IMR-90 (cell line): ENCODE measurements at regions not wholly inside any gene's neighbourhood (a gene's known extent, or its start where the extent isn't known, plus 50 kb on each side); places are given as distances from the start of the nearest gene placed in this dataset.

Experiments used
- ATAC-seq: fragments of 200-7000 bp; cut with Tn5 transposase; 2 replicates; pipeline ENCODE4 v1.9.1; 2020; ENCODE audit warnings: low read depth, mild to moderate bottlenecking, moderate library complexity
- BruUV-seq: library from RNA; stranded (reverse); fragments of 400-500 nt; replicated peaks from 2 replicates; lab custom pipeline; 2021; lab: Mats Ljungman, UMichigan
- CTCF ChIA-PET: fragments of 300-600 bp; formaldehyde crosslinking; extraction: SDS; loops from one replicate; lab custom pipeline; 2021; ENCODE audit warnings: antibody characterized with exemption; lab: Yijun Ruan, JAX
- POLR2A ChIA-PET: fragments of 300-600 bp; sonication (Branson Sonifier 250); formaldehyde crosslinking; loops from one replicate; lab custom pipeline; 2022; ENCODE audit warnings: antibody characterized with exemption; ENCODE audit not compliant: unreplicated experiment; lab: Charles Lee
- DNase-seq: peaks from one replicate; pipeline ENCODE4 v3.0.0; 2013
- H2AFZ ChIP-seq: replicated peaks from 2 replicates; pipeline ENCODE3; 2013; ENCODE audit warnings: low read length, mild to moderate bottlenecking; ENCODE audit not compliant: poor library complexity
- H2AK5ac ChIP-seq: 2 replicates; pipeline ENCODE4 v1.6.1; 2013; ENCODE audit warnings: low read depth, low read length, inconsistent platforms
- H2AK9ac ChIP-seq: replicated peaks from 2 replicates; pipeline ENCODE3; 2013; ENCODE audit warnings: mild to moderate bottlenecking, low read depth, low read length, moderate library complexity; ENCODE audit not compliant: poor library complexity
- H2BK120ac ChIP-seq: 2 replicates; pipeline ENCODE4 v1.6.1; 2013; ENCODE audit warnings: low read depth, low read length, inconsistent platforms
- H2BK15ac ChIP-seq: 3 replicates; pipeline ENCODE4 v1.6.1; 2013; ENCODE audit warnings: low read depth, low read length, inconsistent platforms
- H2BK20ac ChIP-seq: 2 replicates; pipeline ENCODE4 v1.6.1; 2013; ENCODE audit warnings: low read depth, mild to moderate bottlenecking, inconsistent platforms, low read length, moderate library complexity
- H2BK5ac ChIP-seq: 2 replicates; pipeline ENCODE4 v1.6.1; 2013; ENCODE audit warnings: mild to moderate bottlenecking, low read depth, low read length, inconsistent platforms; ENCODE audit not compliant: poor library complexity, severe bottlenecking
- H3K14ac ChIP-seq: replicated peaks from 2 replicates; pipeline ENCODE4 v1.6.1; 2013; ENCODE audit warnings: low read depth, low read length, inconsistent platforms
- H3K18ac ChIP-seq: 2 replicates; pipeline ENCODE4 v1.6.1; 2013; ENCODE audit warnings: low read depth, low read length, control low read depth
- H3K23ac ChIP-seq: 2 replicates; pipeline ENCODE4 v1.6.1; 2013; ENCODE audit warnings: low read depth, low read length, inconsistent platforms
- H3K27ac ChIP-seq: 2 replicates; pipeline ENCODE4 v1.5.1; 2013; ENCODE audit warnings: mild to moderate bottlenecking, control low read depth, low read length; ENCODE audit not compliant: insufficient read depth
- H3K27me3 ChIP-seq: 2 replicates; pipeline ENCODE4 v1.6.1; 2013; ENCODE audit warnings: low read length; ENCODE audit not compliant: control insufficient read depth, insufficient read depth
- H3K36me3 ChIP-seq: 2 replicates; pipeline ENCODE4 v1.6.1; 2013; ENCODE audit warnings: low read length, mixed read lengths; ENCODE audit not compliant: control insufficient read depth, insufficient read depth
- H3K4ac ChIP-seq: 2 replicates; pipeline ENCODE4 v1.6.1; 2013; ENCODE audit warnings: low read depth, low read length, inconsistent platforms
- H3K4me1 ChIP-seq: 2 replicates; pipeline ENCODE4 v1.6.1; 2013; ENCODE audit warnings: low read length, mixed read lengths; ENCODE audit not compliant: control insufficient read depth, insufficient read depth
- H3K4me2 ChIP-seq: 2 replicates; pipeline ENCODE4 v1.6.1; 2013; ENCODE audit warnings: low read depth, mild to moderate bottlenecking, control low read depth, low read length, moderate library complexity
- H3K4me3 ChIP-seq: 2 replicates; pipeline ENCODE4 v1.5.1; 2013; ENCODE audit warnings: low read depth, mild to moderate bottlenecking, control low read depth, low read length, moderate library complexity; ENCODE audit not compliant: insufficient read depth
- H3K56ac ChIP-seq: 2 replicates; pipeline ENCODE4 v1.6.1; 2013; ENCODE audit warnings: low read length, inconsistent platforms; ENCODE audit not compliant: insufficient read depth; ENCODE audit errors: extremely low read depth
- H3K79me1 ChIP-seq, 2 experiments: 2 replicates each; pipeline ENCODE4 v1.6.1; 2013; ENCODE audit warnings: low read length in 2 of 2, inconsistent platforms in 1 of 2, low read depth in 1 of 2
- H3K9ac ChIP-seq: 2 replicates; pipeline ENCODE4 v1.6.1; 2013; ENCODE audit warnings: low read depth, low read length, control low read depth
- H3K9me1 ChIP-seq: 2 replicates; pipeline ENCODE4 v1.6.1; 2013; ENCODE audit warnings: low read length, inconsistent platforms; ENCODE audit not compliant: insufficient read depth
- H3K9me3 ChIP-seq: 2 replicates; pipeline ENCODE4 v1.6.1; 2013; ENCODE audit warnings: low read length; ENCODE audit not compliant: control insufficient read depth, insufficient read depth
- H4K20me1 ChIP-seq: 2 replicates; pipeline ENCODE4 v1.6.1; 2013; ENCODE audit warnings: low read length, inconsistent platforms; ENCODE audit not compliant: insufficient read depth
- H4K5ac ChIP-seq: 2 replicates; pipeline ENCODE4 v1.6.1; 2013; ENCODE audit warnings: mild to moderate bottlenecking, low read depth, low read length, control low read depth
- H4K8ac ChIP-seq, 2 experiments: 2 replicates each; pipeline ENCODE4 v1.6.1; 2013; ENCODE audit warnings: low read depth in 2 of 2, low read length in 2 of 2, control low read depth in 1 of 2, inconsistent platforms in 1 of 2
- H4K91ac ChIP-seq: 2 replicates; pipeline ENCODE4 v1.6.1; 2013; ENCODE audit warnings: low read depth, low read length, inconsistent platforms; ENCODE audit not compliant: insufficient read depth
- CHD1 ChIP-seq: IDR thresholded peaks from 2 replicates; pipeline ENCODE4 v1.6.1; 2012; ENCODE audit warnings: low read depth, low read length, improper control_type of control experiment
- FOS ChIP-seq: fragments of 150-350 bp; IDR thresholded peaks from 2 replicates; pipeline ENCODE4 v1.6.1; 2016; ENCODE audit warnings: low read depth, low read length
- MXI1 ChIP-seq: IDR thresholded peaks from 2 replicates; pipeline ENCODE4 v1.6.1; 2012; ENCODE audit warnings: low read depth, mild to moderate bottlenecking, low read length, moderate library complexity, borderline replicate concordance
- NFE2L2 ChIP-seq: fragments of 150-350 bp; IDR thresholded peaks from 2 replicates; pipeline ENCODE4 v1.6.1; 2016; ENCODE audit warnings: low read depth, mild to moderate bottlenecking, low read length
- POLR2A ChIP-seq: IDR thresholded peaks from 2 replicates; pipeline ENCODE4 v1.6.1; 2012; ENCODE audit warnings: mild to moderate bottlenecking, low read depth, low read length
- RCOR1 ChIP-seq: IDR thresholded peaks from 2 replicates; pipeline ENCODE4 v1.6.1; 2012; ENCODE audit warnings: mild to moderate bottlenecking, low read length, improper control_type of control experiment; ENCODE audit not compliant: insufficient replicate concordance
- SMC3 ChIP-seq: fragments of 150-350 bp; IDR thresholded peaks from 2 replicates; pipeline ENCODE4 v1.6.1; 2016; ENCODE audit warnings: low read depth, mild to moderate bottlenecking, antibody characterized with exemption, low read length, moderate library complexity
- WGBS, 2 experiments: methylation state at CpG; one replicate each; pipeline versions ENCODE4 v1.1.5 to v1.1.7; 2013; ENCODE audit warnings: missing lambda C conversion rate in 2 of 2; ENCODE audit not compliant: insufficient read length in 1 of 2; ENCODE audit errors: extremely low coverage in 2 of 2; 5-methylcytosine and 5-hydroxymethylcytosine counted together
- dilution Hi-C: fragments of 300-500 bp; cut with HindIII; formaldehyde crosslinking; loops from one replicate; pipeline ENCODE4 v1.14.3; 2018; ENCODE audit warnings: low sequenced_read_pairs; ENCODE audit not compliant: unreplicated experiment
- in situ Hi-C: fragments of 300-500 bp; cut with MboI; formaldehyde crosslinking; loops from 3 replicates; pipeline ENCODE4 v1.14.3; 2019; ENCODE audit warnings: low sequenced_read_pairs, inconsistent platforms, mixed read lengths
- intact Hi-C: fragments of 100-400 bp; cut with micrococcal nuclease; formaldehyde crosslinking; loops from 2 replicates; pipeline ENCODE4 v1.10.0; 2022
- TF ChIP-seq, protein P1 (sequence below): fragments of 150-350 bp; IDR thresholded peaks from 2 replicates; pipeline ENCODE4 v1.6.1; 2017; ENCODE audit warnings: mild to moderate bottlenecking, antibody characterized with exemption, low read length, low read depth
- TF ChIP-seq, protein P2 (sequence below): conservative IDR thresholded peaks from 2 replicates; pipeline ENCODE4 v1.5.1; 2012; ENCODE audit warnings: mild to moderate bottlenecking, low read depth, low read length, improper control_type of control experiment
- TF ChIP-seq, protein P3 (sequence below): fragments of 150-350 bp; IDR thresholded peaks from 2 replicates; pipeline ENCODE4 v1.6.1; 2016; ENCODE audit warnings: low read depth, mild to moderate bottlenecking, low read length, moderate library complexity, borderline replicate concordance

DNA sequence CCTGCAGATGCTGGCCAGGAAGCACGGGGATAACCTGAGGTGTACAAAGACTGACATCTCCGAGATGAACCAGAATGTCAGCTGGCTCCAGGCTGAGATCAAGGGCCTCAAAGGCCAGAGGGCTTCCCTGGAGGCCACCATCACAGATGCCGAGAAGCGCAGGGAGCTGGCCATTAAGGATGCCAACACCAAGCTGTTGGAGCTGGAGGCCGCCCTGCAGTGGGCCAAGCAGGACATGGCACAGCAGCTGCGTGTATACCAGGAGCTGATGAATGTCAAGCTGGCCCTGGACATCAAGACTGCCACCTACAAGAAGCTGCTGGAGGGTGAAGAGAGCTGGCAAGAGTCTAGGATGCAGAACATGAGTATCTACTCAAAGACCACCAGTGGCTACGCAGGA lies 380.0 kb upstream of the USP15 start:
- CTCF ChIA-PET: no interaction called here
- in situ Hi-C loops: no loop called here
- no peak overlapping the region for H2AK9ac ChIP-seq

More for the DNA sequence above, 380.0 kb upstream of the USP15 start:
- no peak overlapping the region for H2BK20ac ChIP-seq
- H3K79me1 ChIP-seq: no peaks in the 10 kb centered on the region
- no peak overlapping the region for H2BK5ac ChIP-seq
- BruUV-seq: no TSS peak
- no peak overlapping the region for H3K14ac ChIP-seq
- no peak overlapping the region for H3K56ac ChIP-seq
- intact Hi-C loops: no loop called here
- peaks cover 13% of the 10 kb centered on the region for H3K9me3 ChIP-seq
- no peak overlapping the region for H3K4ac ChIP-seq
- WGBS, 2 experiments: 52% methylated on average over 6 of the region's 7 CpGs; no CpG with 5 or more reads in 1 of the 2 experiments
- H4K8ac ChIP-seq: no peak overlapping the region
- no peaks in the 10 kb centered on the region for H3K4me1 ChIP-seq
- H4K5ac ChIP-seq: no peak overlapping the region
- H3K23ac ChIP-seq: no peak overlapping the region
- POLR2A ChIA-PET: no interaction called here
- no peak overlapping the region for H3K9ac ChIP-seq
- TF ChIP-seq POLR2A (no peak), CHD1 (no peak), RCOR1 (no peak), FOS (no peak), MXI1 (no peak), SMC3 (no peak), NFE2L2 (no peak)
- TF ChIP-seq, protein P1, sequence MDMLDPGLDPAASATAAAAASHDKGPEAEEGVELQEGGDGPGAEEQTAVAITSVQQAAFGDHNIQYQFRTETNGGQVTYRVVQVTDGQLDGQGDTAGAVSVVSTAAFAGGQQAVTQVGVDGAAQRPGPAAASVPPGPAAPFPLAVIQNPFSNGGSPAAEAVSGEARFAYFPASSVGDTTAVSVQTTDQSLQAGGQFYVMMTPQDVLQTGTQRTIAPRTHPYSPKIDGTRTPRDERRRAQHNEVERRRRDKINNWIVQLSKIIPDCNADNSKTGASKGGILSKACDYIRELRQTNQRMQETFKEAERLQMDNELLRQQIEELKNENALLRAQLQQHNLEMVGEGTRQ: no peak
- TF ChIP-seq, protein P2, sequence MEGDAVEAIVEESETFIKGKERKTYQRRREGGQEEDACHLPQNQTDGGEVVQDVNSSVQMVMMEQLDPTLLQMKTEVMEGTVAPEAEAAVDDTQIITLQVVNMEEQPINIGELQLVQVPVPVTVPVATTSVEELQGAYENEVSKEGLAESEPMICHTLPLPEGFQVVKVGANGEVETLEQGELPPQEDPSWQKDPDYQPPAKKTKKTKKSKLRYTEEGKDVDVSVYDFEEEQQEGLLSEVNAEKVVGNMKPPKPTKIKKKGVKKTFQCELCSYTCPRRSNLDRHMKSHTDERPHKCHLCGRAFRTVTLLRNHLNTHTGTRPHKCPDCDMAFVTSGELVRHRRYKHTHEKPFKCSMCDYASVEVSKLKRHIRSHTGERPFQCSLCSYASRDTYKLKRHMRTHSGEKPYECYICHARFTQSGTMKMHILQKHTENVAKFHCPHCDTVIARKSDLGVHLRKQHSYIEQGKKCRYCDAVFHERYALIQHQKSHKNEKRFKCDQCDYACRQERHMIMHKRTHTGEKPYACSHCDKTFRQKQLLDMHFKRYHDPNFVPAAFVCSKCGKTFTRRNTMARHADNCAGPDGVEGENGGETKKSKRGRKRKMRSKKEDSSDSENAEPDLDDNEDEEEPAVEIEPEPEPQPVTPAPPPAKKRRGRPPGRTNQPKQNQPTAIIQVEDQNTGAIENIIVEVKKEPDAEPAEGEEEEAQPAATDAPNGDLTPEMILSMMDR: no peak
- TF ChIP-seq, protein P3, sequence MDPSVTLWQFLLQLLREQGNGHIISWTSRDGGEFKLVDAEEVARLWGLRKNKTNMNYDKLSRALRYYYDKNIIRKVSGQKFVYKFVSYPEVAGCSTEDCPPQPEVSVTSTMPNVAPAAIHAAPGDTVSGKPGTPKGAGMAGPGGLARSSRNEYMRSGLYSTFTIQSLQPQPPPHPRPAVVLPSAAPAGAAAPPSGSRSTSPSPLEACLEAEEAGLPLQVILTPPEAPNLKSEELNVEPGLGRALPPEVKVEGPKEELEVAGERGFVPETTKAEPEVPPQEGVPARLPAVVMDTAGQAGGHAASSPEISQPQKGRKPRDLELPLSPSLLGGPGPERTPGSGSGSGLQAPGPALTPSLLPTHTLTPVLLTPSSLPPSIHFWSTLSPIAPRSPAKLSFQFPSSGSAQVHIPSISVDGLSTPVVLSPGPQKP: no peak
- no peak overlapping the region for H2AFZ ChIP-seq
- H4K20me1 ChIP-seq: no peaks in the 10 kb centered on the region
- no peak overlapping the region for H2BK120ac ChIP-seq
- dilution Hi-C loops: no loop called here
- no peaks in the 10 kb centered on the region for H3K36me3 ChIP-seq
- DNase-seq: no peak
- no peak overlapping the region for H3K27ac ChIP-seq
- no peaks in the 10 kb centered on the region for H3K9me1 ChIP-seq
- ATAC-seq: no peak
- no peak overlapping the region for H2BK15ac ChIP-seq
- H3K4me2 ChIP-seq: no peak overlapping the region
- no peak overlapping the region for H4K91ac ChIP-seq
- H3K4me3 ChIP-seq: no peak overlapping the region
- H2AK5ac ChIP-seq: no peak overlapping the region
- no peak overlapping the region for H3K18ac ChIP-seq
- no peaks in the 10 kb centered on the region for H3K27me3 ChIP-seq
